ENCODE measurements at regions not wholly inside any gene's neighbourhood (a gene's known extent, or its start where the extent isn't known, plus 50 kb on each side); places are given as distances from the start of the nearest gene placed in this dataset.

GRCh38 chr18:22544626-22545025 lies 126.9 kb upstream of the CTAGE1 start:
- no peak for DNase-seq (ENCODE audit: low read depth in 2 of 2)

- DNase-seq (ENCODE audit: low read depth in 2 of 2) = no peak
Observed at GRCh38 chr18:22545066-22545760, 127.5 kb upstream of the CTAGE1 start.

- no peak for DNase-seq (ENCODE audit: low read depth in 2 of 2)
Observed at GRCh38 chr18:22546905-22547570, 129.3 kb upstream of the CTAGE1 start.

- DNase-seq (ENCODE audit: low read depth in 2 of 2) = peak in 1 of 2 experiments; percentile 57
Observed at GRCh38 chr18:22547807-22548561, 130.3 kb upstream of the CTAGE1 start.

GRCh38 chr18:22549260-22549937 lies 131.7 kb upstream of the CTAGE1 start:
- no peak for DNase-seq (ENCODE audit: low read depth in 2 of 2)

- DNase-seq (ENCODE audit: low read depth in 2 of 2) = no peak
Observed at GRCh38 chr18:22550366-22550765, 132.7 kb upstream of the CTAGE1 start.

GRCh38 chr18:22550861-22551260 lies 133.1 kb upstream of the CTAGE1 start:
- DNase-seq (ENCODE audit: low read depth in 2 of 2) = no peak

GRCh38 chr18:22551536-22552151 lies 133.9 kb upstream of the CTAGE1 start:
- DNase-seq (ENCODE audit: low read depth in 2 of 2) = peak in 1 of 2 experiments; percentile 47

- no peak for DNase-seq (ENCODE audit: low read depth in 2 of 2)
Observed at GRCh38 chr18:22552254-22552653, 134.5 kb upstream of the CTAGE1 start.

- no peak for DNase-seq (ENCODE audit: low read depth in 2 of 2)
Observed at GRCh38 chr18:22552899-22553460, 135.3 kb upstream of the CTAGE1 start.

GRCh38 chr18:22556222-22557167 lies 138.8 kb upstream of the CTAGE1 start:
- DNase-seq (ENCODE audit: low read depth in 2 of 2) = no peak

- no peak for DNase-seq (ENCODE audit: low read depth in 2 of 2)
Observed at GRCh38 chr18:22557168-22557941, 139.6 kb upstream of the CTAGE1 start.

- no peak for DNase-seq (ENCODE audit: low read depth in 2 of 2)
Observed at GRCh38 chr18:22558945-22559385, 141.2 kb upstream of the CTAGE1 start.

- no peak for DNase-seq (ENCODE audit: low read depth in 2 of 2)
Observed at GRCh38 chr18:22559414-22560274, 141.9 kb upstream of the CTAGE1 start.

- DNase-seq (ENCODE audit: low read depth in 2 of 2) = no peak
Observed at GRCh38 chr18:22560275-22560610, 142.5 kb upstream of the CTAGE1 start.

GRCh38 chr18:22560797-22561196 lies 143.1 kb upstream of the CTAGE1 start:
- no peak for DNase-seq (ENCODE audit: low read depth in 2 of 2)

- DNase-seq (ENCODE audit: low read depth in 2 of 2) = peak in 1 of 2 experiments; percentile 64
Observed at GRCh38 chr18:22563164-22563583, 145.5 kb upstream of the CTAGE1 start.

GRCh38 chr18:22564036-22564435 lies 146.3 kb upstream of the CTAGE1 start:
- DNase-seq (ENCODE audit: low read depth in 2 of 2) = no peak
